ENCODE measurements at regions not wholly inside any gene's neighbourhood (a gene's known extent, or its start where the extent isn't known, plus 50 kb on each side); places are given as distances from the start of the nearest gene placed in this dataset.

GRCh38 chr1:5682626-5683225 is 309.5 kb downstream of the NPHP4 start:
- no peak for TF ChIP-seq EZH2 (IDR thresholded peaks at IDR 0.05; ENCODE audit: borderline replicate concordance, insufficient read depth, low read depth, low read length, poor library complexity, severe bottlenecking)
- TF ChIP-seq, protein P1, sequence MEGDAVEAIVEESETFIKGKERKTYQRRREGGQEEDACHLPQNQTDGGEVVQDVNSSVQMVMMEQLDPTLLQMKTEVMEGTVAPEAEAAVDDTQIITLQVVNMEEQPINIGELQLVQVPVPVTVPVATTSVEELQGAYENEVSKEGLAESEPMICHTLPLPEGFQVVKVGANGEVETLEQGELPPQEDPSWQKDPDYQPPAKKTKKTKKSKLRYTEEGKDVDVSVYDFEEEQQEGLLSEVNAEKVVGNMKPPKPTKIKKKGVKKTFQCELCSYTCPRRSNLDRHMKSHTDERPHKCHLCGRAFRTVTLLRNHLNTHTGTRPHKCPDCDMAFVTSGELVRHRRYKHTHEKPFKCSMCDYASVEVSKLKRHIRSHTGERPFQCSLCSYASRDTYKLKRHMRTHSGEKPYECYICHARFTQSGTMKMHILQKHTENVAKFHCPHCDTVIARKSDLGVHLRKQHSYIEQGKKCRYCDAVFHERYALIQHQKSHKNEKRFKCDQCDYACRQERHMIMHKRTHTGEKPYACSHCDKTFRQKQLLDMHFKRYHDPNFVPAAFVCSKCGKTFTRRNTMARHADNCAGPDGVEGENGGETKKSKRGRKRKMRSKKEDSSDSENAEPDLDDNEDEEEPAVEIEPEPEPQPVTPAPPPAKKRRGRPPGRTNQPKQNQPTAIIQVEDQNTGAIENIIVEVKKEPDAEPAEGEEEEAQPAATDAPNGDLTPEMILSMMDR (IDR thresholded peaks at IDR 0.05), result no peak
